Loucy (cell line): ENCODE measurements at regions not wholly inside any gene's neighbourhood (a gene's known extent, or its start where the extent isn't known, plus 50 kb on each side); places are given as distances from the start of the nearest gene placed in this dataset.

ENCODE experiments used
- H2AFZ ChIP-seq: fragments of 200-600 bp; sonication (generic); 2 replicates; pipeline ENCODE4 v1.6.0; 2016; ENCODE audit warnings: antibody characterized with exemption, mild to moderate bottlenecking, low read length, moderate library complexity
- H3F3A ChIP-seq: fragments of 200-600 bp; 2 replicates; pipeline ENCODE4 v1.6.0; 2016; ENCODE audit warnings: antibody characterized with exemption, low read depth, mild to moderate bottlenecking
- H3K27me3 ChIP-seq: fragments of 200-600 bp; sonication (generic); 2 replicates; pipeline ENCODE4 v1.6.1; 2014; ENCODE audit warnings: low read length, mild to moderate bottlenecking; ENCODE audit not compliant: insufficient read depth, poor library complexity, severe bottlenecking
- H3K36me3 ChIP-seq: fragments of 200-600 bp; sonication (generic); 2 replicates; pipeline ENCODE4 v1.6.1; 2016; ENCODE audit warnings: low read length; ENCODE audit not compliant: insufficient read depth
- H3K4me1 ChIP-seq: fragments of 200-600 bp; sonication (generic); 2 replicates; pipeline ENCODE4 v1.5.1; 2014; ENCODE audit warnings: low read length, mild to moderate bottlenecking; ENCODE audit not compliant: insufficient read depth, poor library complexity, severe bottlenecking
- H3K4me2 ChIP-seq: fragments of 200-600 bp; sonication (generic); 2 replicates; pipeline ENCODE4 v1.6.0; 2014; ENCODE audit warnings: antibody characterized with exemption, low read length, low read depth, mild to moderate bottlenecking; ENCODE audit not compliant: poor library complexity, severe bottlenecking
- H3K4me3 ChIP-seq: fragments of 200-600 bp; sonication (generic); 2 replicates; pipeline ENCODE4 v1.5.1; 2014; ENCODE audit warnings: low read length, mild to moderate bottlenecking, mixed read lengths; ENCODE audit not compliant: poor library complexity, severe bottlenecking
- H3K79me2 ChIP-seq: fragments of 200-600 bp; sonication (generic); 2 replicates; pipeline ENCODE4 v1.6.1; 2014; ENCODE audit warnings: low read length; ENCODE audit not compliant: insufficient read depth
- H3K9ac ChIP-seq: fragments of 200-600 bp; sonication (generic); 2 replicates; pipeline ENCODE4 v1.6.0; 2014; ENCODE audit warnings: mild to moderate bottlenecking, low read depth, low read length, moderate library complexity; ENCODE audit not compliant: poor library complexity, severe bottlenecking
- H3K9me2 ChIP-seq: fragments of 200-600 bp; sonication (generic); replicated peaks from 2 replicates; pipeline ENCODE4 v1.6.1; 2016; ENCODE audit warnings: low read depth, low read length, mixed read lengths
- H3K9me3 ChIP-seq: fragments of 200-600 bp; sonication (generic); 2 replicates; pipeline ENCODE4 v1.6.1; 2014; ENCODE audit warnings: mild to moderate bottlenecking, antibody characterized with exemption, low read length, low read depth; ENCODE audit not compliant: insufficient read depth
- H4K20me1 ChIP-seq: fragments of 200-600 bp; sonication (generic); 2 replicates; pipeline ENCODE4 v1.6.0; 2014; ENCODE audit warnings: antibody characterized with exemption, low read length, mild to moderate bottlenecking; ENCODE audit not compliant: insufficient read depth, poor library complexity, severe bottlenecking
- CTCF ChIP-seq: fragments of 200-600 bp; sonication (generic); conservative IDR thresholded peaks from 2 replicates; pipeline ENCODE4 v1.5.1; 2014; ENCODE audit warnings: mild to moderate bottlenecking, antibody characterized with exemption, low read length
- EZH2phosphoT487 ChIP-seq: fragments of 200-600 bp; IDR thresholded peaks from 2 replicates; pipeline ENCODE4 v1.6.1; 2018; ENCODE audit warnings: antibody characterized with exemption, mild to moderate bottlenecking, moderate library complexity, borderline replicate concordance

- no peaks in the 10 kb centered on the region for H3K9me2 ChIP-seq
- H3K9me3 ChIP-seq = no peaks in the 10 kb centered on the region
- H3K4me1 ChIP-seq = peaks cover 5% of the 10 kb centered on the region
- H3K79me2 ChIP-seq = no peaks in the 10 kb centered on the region
- no peak for TF ChIP-seq EZH2phosphoT487
- TF ChIP-seq CTCF = no peak
- no peaks in the 10 kb centered on the region for H3K27me3 ChIP-seq
- no peak overlapping the region for H3K9ac ChIP-seq
- no peaks in the 10 kb centered on the region for H3F3A ChIP-seq
- no peak overlapping the region for H3K4me2 ChIP-seq
- H3K36me3 ChIP-seq = no peaks in the 10 kb centered on the region
- no peak overlapping the region for H2AFZ ChIP-seq
- no peaks in the 10 kb centered on the region for H4K20me1 ChIP-seq
- no peak overlapping the region for H3K4me3 ChIP-seq
Measured at GRCh38 chr7:7098280-7098818, 84.0 kb upstream of the C1GALT1 start.

- H3K9ac ChIP-seq = no peak overlapping the region
- no peaks in the 10 kb centered on the region for H3F3A ChIP-seq
- no peaks in the 10 kb centered on the region for H3K27me3 ChIP-seq
- H4K20me1 ChIP-seq = no peaks in the 10 kb centered on the region
- H3K4me3 ChIP-seq = no peak overlapping the region
- H3K9me3 ChIP-seq = no peaks in the 10 kb centered on the region
- H3K79me2 ChIP-seq = no peaks in the 10 kb centered on the region
- H3K4me2 ChIP-seq = no peak overlapping the region
- peaks cover 5% of the 10 kb centered on the region for H3K4me1 ChIP-seq
- H2AFZ ChIP-seq = no peak overlapping the region
- TF ChIP-seq CTCF = no peak
- no peak for TF ChIP-seq EZH2phosphoT487
- H3K9me2 ChIP-seq = no peaks in the 10 kb centered on the region
- no peaks in the 10 kb centered on the region for H3K36me3 ChIP-seq
Measured at GRCh38 chr7:7099584-7100014, 82.7 kb upstream of the C1GALT1 start.

- Histone ChIP-seq H4K20me1 (no peaks in the 10 kb centered on the region), H3K4me1 (peaks cover 5% of the 10 kb centered on the region), H3K9ac (no peak overlapping the region), H3K4me3 (no peak overlapping the region), H3K9me2 (no peaks in the 10 kb centered on the region), H3F3A (no peaks in the 10 kb centered on the region), H3K27me3 (no peaks in the 10 kb centered on the region), H2AFZ (no peak overlapping the region), H3K79me2 (no peaks in the 10 kb centered on the region), H3K36me3 (no peaks in the 10 kb centered on the region), H3K4me2 (no peak overlapping the region), H3K9me3 (no peaks in the 10 kb centered on the region)
- no peak for TF ChIP-seq CTCF
- no peak for TF ChIP-seq EZH2phosphoT487
Measured at GRCh38 chr7:7100432-7100849, 81.9 kb upstream of the C1GALT1 start.
